Heart right ventricle (tissue), 16 donors: ENCODE measurements at regions not wholly inside any gene's neighbourhood (a gene's known extent, or its start where the extent isn't known, plus 50 kb on each side); places are given as distances from the start of the nearest gene placed in this dataset.

Source experiments
- ATAC-seq, 8 donors: fragments of 200-7000 bp; cut with Tn5 transposase; one replicate each; pipeline ENCODE4 v1.9.1; 2020; ENCODE audit warnings: mild to moderate bottlenecking in 8 of 8, moderate library complexity in 8 of 8, moderate number of reproducible peaks in 1 of 8
- DNase-seq, 2 donors: peaks; one replicate each; pipeline ENCODE4 v3.0.0-alpha.2; 2020
- H3K27ac ChIP-seq, 10 donors: fragments of 200-600 bp; sonication (generic) in 2 of 10; one replicate each; pipeline versions ENCODE4 v1.5.0 to v1.8.0; 2020 to 2022; ENCODE audit warnings: mild to moderate bottlenecking in 3 of 10
- H3K27me3 ChIP-seq, 7 donors: fragments of 200-600 bp; one replicate each; pipeline ENCODE4 v1.8.0; 2021 to 2022; ENCODE audit warnings: mild to moderate bottlenecking in 2 of 7
- H3K36me3 ChIP-seq, 9 donors: fragments of 200-600 bp; sonication (generic) in 1 of 9; one replicate each; pipeline versions ENCODE4 v1.5.0 to v1.8.0; 2020 to 2022; ENCODE audit warnings: mild to moderate bottlenecking in 2 of 9
- H3K4me1 ChIP-seq, 9 donors: fragments of 200-600 bp; sonication (generic) in 1 of 9; one replicate each; pipeline versions ENCODE4 v1.5.0 to v1.8.0; 2020 to 2022; ENCODE audit warnings: mild to moderate bottlenecking in 4 of 9
- H3K4me3 ChIP-seq, 10 donors: fragments of 200-600 bp; sonication (generic) in 2 of 10; one replicate each; pipeline versions ENCODE4 v1.5.0 to v1.8.0; 2020 to 2022; ENCODE audit warnings: mild to moderate bottlenecking in 7 of 10, moderate library complexity in 2 of 10
- H3K9me3 ChIP-seq, 11 donors: fragments of 200-600 bp in 10 of 11; sonication (generic) in 2 of 11; one replicate each; pipeline versions ENCODE4 v1.5.0 to v1.8.0; 2013 to 2022; ENCODE audit warnings: mild to moderate bottlenecking in 2 of 11, control low read depth in 1 of 11, moderate library complexity in 1 of 11
- WGBS, 2 donors: extraction: QIAGEN DNeasy Blood & Tissue Kit; methylation state at CpG; one replicate each; pipeline ENCODE4 v1.1.7; 2013; ENCODE audit warnings: inconsistent platforms in 1 of 2; 5-methylcytosine and 5-hydroxymethylcytosine counted together
- intact Hi-C, 10 donors: fragments of 100-400 bp; cut with DNase I; formaldehyde crosslinking; loops; one replicate each; pipeline versions ENCODE4 v1.11.1 to v1.14.2; 2022
- TF ChIP-seq, protein P1 (sequence below), 9 donors: fragments of 200-600 bp; sonication (generic) in 2 of 9; IDR thresholded peaks; one replicate each; pipeline versions ENCODE4 v1.5.0 to v1.8.0; 2021 to 2022; ENCODE audit warnings: antibody characterized with exemption in 9 of 9, mild to moderate bottlenecking in 5 of 9, moderate library complexity in 1 of 9
- donor health status: Arrhythmogenic right ventricular cardiomyopathy.
- donor health status: ischemic (EF 13 %, LVEDD 7.1; RV severe dilation, severe dysfunction).
- donor health status: healthy with polysubstance abuse.
- donor health status: DM: no; HTN: yes; CAD: no.
- donor health status: DM: no; HTN: no; CAD: no.
- donor health status: ischemic (EF 25% LVEDD 6.9; RV normal size, moderate dysfunction).
- donor health status: ischemic (EF 25% LVEDD 5.7; RV mildly dilated, moderate dysfunction).
- donor health status: healthy.
- donor health status: DM: yes; HTN: yes; CAD: no.
- donor health status: Ischemic cardiomyopathy.
- donor health status: ischemic (EF 35%, LVEDD 5.7; RV mildly dilated, moderate dysfunction).
- donor health status: nonischemic (EF 11% LVEDD 7.7; RV severe dilation, severe dysfunction).
- donor health status: DM: yes; HTN: yes; CAD: no.
- donor health status: PGD.
- donor health status: ischemic (EF 29% LVEDD 5.4; RV normal size, mild dysfunction).
- donor health status: nonischemic (EF 23%, LVEDD 6.1; RV moderate dilation, normal function).

DNA sequence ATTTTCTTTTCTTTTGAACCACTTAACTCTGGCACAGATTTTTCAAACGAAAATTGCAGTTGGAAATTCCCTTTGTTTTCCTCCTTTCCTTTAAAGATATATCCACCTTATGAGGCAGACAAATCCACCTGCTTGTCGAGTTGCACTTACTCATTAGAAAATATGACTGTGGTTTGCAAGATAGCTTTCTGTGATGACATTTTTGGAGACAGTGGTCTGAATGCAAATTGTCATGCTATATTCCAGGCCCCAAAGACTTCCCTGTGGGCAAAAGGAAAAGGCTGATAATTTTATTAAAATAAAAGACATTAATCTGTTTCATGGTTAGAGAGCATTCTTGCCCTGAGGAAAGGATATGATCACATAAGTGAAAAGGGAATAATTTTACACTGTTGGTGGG is 120.6 kb downstream of the TNFSF18 start:
- Histone ChIP-seq H3K36me3 (no peaks in the 10 kb centered on the region), H3K4me1 (peaks cover 0 to 34% (median 14%) of the 10 kb centered on the region in 9 donors), H3K9me3 (no peaks in the 10 kb centered on the region), H3K27ac (no peak overlapping the region), H3K27me3 (no peaks in the 10 kb centered on the region), H3K4me3 (no peak overlapping the region)
- WGBS, 2 donors = 61% methylated on average over 2 of the region's 2 CpGs
- intact Hi-C loops = loop anchor here in 2 of 10 donors (5.0 kb wide), 2 partner anchors 33 to 103 kb away; no protein-coding TSS in a partner anchor
- TF ChIP-seq, protein P1, sequence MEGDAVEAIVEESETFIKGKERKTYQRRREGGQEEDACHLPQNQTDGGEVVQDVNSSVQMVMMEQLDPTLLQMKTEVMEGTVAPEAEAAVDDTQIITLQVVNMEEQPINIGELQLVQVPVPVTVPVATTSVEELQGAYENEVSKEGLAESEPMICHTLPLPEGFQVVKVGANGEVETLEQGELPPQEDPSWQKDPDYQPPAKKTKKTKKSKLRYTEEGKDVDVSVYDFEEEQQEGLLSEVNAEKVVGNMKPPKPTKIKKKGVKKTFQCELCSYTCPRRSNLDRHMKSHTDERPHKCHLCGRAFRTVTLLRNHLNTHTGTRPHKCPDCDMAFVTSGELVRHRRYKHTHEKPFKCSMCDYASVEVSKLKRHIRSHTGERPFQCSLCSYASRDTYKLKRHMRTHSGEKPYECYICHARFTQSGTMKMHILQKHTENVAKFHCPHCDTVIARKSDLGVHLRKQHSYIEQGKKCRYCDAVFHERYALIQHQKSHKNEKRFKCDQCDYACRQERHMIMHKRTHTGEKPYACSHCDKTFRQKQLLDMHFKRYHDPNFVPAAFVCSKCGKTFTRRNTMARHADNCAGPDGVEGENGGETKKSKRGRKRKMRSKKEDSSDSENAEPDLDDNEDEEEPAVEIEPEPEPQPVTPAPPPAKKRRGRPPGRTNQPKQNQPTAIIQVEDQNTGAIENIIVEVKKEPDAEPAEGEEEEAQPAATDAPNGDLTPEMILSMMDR (IDR thresholded peaks at IDR 0.05) = no peak
- DNase-seq = no peak
- ATAC-seq = no peak

DNA sequence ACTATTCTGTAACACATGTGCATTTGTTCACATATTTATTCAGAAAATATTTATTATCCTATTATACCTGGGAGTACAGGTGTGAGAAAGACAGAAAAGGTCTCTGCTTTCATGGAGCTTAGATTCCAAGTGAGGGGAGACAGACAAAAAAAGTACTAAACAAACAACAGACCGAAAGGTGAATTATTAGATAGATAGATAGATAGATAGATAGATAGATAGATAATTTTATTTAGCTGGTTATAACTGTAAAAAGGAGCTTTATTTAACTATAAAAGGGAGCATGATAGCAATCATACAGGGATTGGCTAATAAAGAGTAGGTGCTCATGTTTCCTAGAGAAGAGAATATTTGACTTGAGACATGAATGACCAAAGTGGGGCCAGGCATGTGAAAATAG is 119.4 kb downstream of the TNFSF18 start:
- no peak for DNase-seq
- no peak for ATAC-seq
- intact Hi-C loops = loop anchor here in 2 of 10 donors (5.0 kb wide), 2 partner anchors 34 to 104 kb away; no protein-coding TSS in a partner anchor
- Histone ChIP-seq H3K27ac (no peak overlapping the region), H3K4me1 (peaks cover 0 to 42% (median 14%) of the 10 kb centered on the region in 9 donors), H3K4me3 (no peak overlapping the region), H3K9me3 (no peaks in the 10 kb centered on the region), H3K36me3 (no peaks in the 10 kb centered on the region), H3K27me3 (no peaks in the 10 kb centered on the region)
- TF ChIP-seq, protein P1 (IDR thresholded peaks at IDR 0.05) = no peak
- WGBS, 2 donors = 85% methylated on average over 1 of the region's 1 CpG

DNA sequence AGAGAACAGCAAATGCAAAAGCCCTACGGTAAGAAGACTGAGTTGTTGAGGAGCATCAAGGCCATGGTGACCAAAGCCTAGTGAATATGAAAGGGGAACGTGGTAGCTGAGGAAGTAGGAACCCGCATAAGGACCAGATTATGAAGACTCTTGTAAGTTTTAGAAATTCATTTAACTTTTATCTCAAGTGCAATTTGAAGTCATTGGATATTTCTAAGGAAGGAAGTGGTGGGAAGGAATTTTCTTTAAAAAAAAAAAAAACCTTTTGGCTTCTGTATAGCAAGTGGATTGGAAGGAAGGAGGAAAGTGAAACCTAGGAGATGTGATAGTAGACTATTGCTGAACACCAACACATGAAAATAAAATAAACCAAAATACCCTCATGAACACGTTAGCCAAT is 119.0 kb downstream of the TNFSF18 start:
- peaks cover 0 to 42% (median 14%) of the 10 kb centered on the region in 9 donors for H3K4me1 ChIP-seq
- H3K4me3 ChIP-seq = no peak overlapping the region
- intact Hi-C loops = loop anchor here in 2 of 10 donors (5.0 kb wide), 2 partner anchors 34 to 104 kb away; no protein-coding TSS in a partner anchor
- DNase-seq (no peak), ATAC-seq (no peak)
- 71 to 78% methylated on average over 4 of the region's 4 CpGs for WGBS, 2 donors
- no peaks in the 10 kb centered on the region for H3K9me3 ChIP-seq
- TF ChIP-seq, protein P1 (IDR thresholded peaks at IDR 0.05) = no peak
- no peak overlapping the region for H3K27ac ChIP-seq
- no peaks in the 10 kb centered on the region for H3K36me3 ChIP-seq
- H3K27me3 ChIP-seq = no peaks in the 10 kb centered on the region

DNA sequence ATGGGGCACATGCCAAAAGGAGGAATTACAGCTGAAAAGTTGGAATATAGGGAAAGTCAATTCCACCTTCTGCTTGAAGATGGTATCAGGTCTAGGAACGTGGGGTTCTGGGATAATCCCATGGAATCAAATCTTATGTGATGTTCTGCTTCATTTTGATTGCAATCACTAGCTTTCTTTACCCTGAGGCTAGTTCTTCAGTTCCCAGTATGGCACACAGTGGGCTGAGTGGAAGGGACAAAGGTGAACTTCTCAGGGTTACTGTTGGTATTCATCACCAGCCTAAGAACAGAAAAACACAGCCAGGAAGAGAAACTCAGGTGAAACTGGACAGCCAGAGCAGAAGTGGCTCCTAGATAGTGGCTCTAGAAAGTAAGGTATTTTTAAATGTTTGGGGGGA is 117.8 kb downstream of the TNFSF18 start:
- intact Hi-C loops = loop anchor here in 2 of 10 donors (5.0 kb wide), 2 partner anchors 36 to 106 kb away; no protein-coding TSS in a partner anchor
- no peak for ATAC-seq

More for the DNA sequence above, 117.8 kb downstream of the TNFSF18 start:
- Histone ChIP-seq H3K4me3 (no peak overlapping the region), H3K4me1 (peaks cover 0 to 42% (median 14%) of the 10 kb centered on the region in 9 donors), H3K9me3 (no peaks in the 10 kb centered on the region), H3K27me3 (no peaks in the 10 kb centered on the region), H3K36me3 (no peaks in the 10 kb centered on the region), H3K27ac (peak overlapping the region in 4 of 10 donors; percentile 25 to 75 (median 27))
- no peak for DNase-seq
- 90 to 97% methylated on average over 1 of the region's 1 CpG for WGBS, 2 donors
- TF ChIP-seq, protein P1 (IDR thresholded peaks at IDR 0.05) = no peak
